Stomach (tissue), 8 donors: ENCODE measurements at regions not wholly inside any gene's neighbourhood (a gene's known extent, or its start where the extent isn't known, plus 50 kb on each side); places are given as distances from the start of the nearest gene placed in this dataset.

Experiments
- DNase-seq, 2 donors: peaks; one replicate each; pipeline versions ENCODE4 v3.0.0 to v3.0.0-alpha.2; 2013 to 2019
- H3K27ac ChIP-seq, 5 donors: fragments of 200-600 bp in 4 of 5; sonication (generic) in 4 of 5; one replicate each; pipeline ENCODE4 v1.5.1; 2013 to 2019; ENCODE audit warnings: mild to moderate bottlenecking in 1 of 5, moderate library complexity in 1 of 5
- H3K27me3 ChIP-seq, 3 donors: fragments of 200-600 bp; sonication (generic); one replicate each; pipeline ENCODE4 v1.5.1; 2017 to 2019; ENCODE audit warnings: mixed run types in 1 of 3
- H3K36me3 ChIP-seq, 4 donors: fragments of 200-600 bp; sonication (generic); 1 replicate in 3 of 4; 2 replicates in 1 of 4; pipeline ENCODE4 v1.5.1; 2016 to 2019
- H3K4me1 ChIP-seq, 4 donors: fragments of 200-600 bp; sonication (generic); one replicate each; pipeline ENCODE4 v1.5.1; 2016 to 2019
- H3K4me3 ChIP-seq, 4 donors: fragments of 200-600 bp; sonication (generic) in 3 of 4; one replicate each; pipeline ENCODE4 v1.5.1; 2016 to 2019; ENCODE audit warnings: mild to moderate bottlenecking in 1 of 4
- H3K9me3 ChIP-seq, 4 donors: fragments of 200-600 bp; sonication (generic); one replicate each; pipeline ENCODE4 v1.5.1; 2016 to 2019
- EP300 ChIP-seq: sonication (generic); formaldehyde crosslinking; IDR thresholded peaks from one replicate; pipeline ENCODE4 v1.6.1; 2017; ENCODE audit warnings: antibody characterized with exemption
- POLR2A ChIP-seq, 4 donors: fragments of 450-650 bp; IDR thresholded peaks; one replicate each; pipeline ENCODE4 v1.6.1; 2016; ENCODE audit warnings: antibody characterized with exemption in 4 of 4, control low read depth in 2 of 4, mild to moderate bottlenecking in 1 of 4, moderate library complexity in 1 of 4
- POLR2AphosphoS5 ChIP-seq, 3 donors: sonication (generic); formaldehyde crosslinking; IDR thresholded peaks; one replicate each; pipeline ENCODE4 v1.6.1; 2016; ENCODE audit warnings: antibody characterized with exemption in 3 of 3
- WGBS, 5 donors: extraction: QIAGEN DNeasy Blood & Tissue Kit in 3 of 5; methylation state at CpG; one replicate each; pipeline versions ENCODE4 v1.1.5 to v1.1.7; 2013 to 2018; 5-methylcytosine and 5-hydroxymethylcytosine counted together
- intact Hi-C: fragments of 100-400 bp; cut with DNase I; formaldehyde crosslinking; loops from one replicate; pipeline ENCODE4 v1.15.1; 2023; ENCODE audit warnings: low total_unique reads
- TF ChIP-seq, protein P1 (sequence below), 7 experiments: fragments of 450-650 bp in 4 of 7; fragments of 200-600 bp in 3 of 7; sonication (generic) in 3 of 7; IDR thresholded peaks; one replicate each; pipeline ENCODE4 v1.5.1; 2016 to 2019; ENCODE audit warnings: antibody characterized with exemption in 7 of 7, control low read depth in 2 of 7, mild to moderate bottlenecking in 1 of 7
- donor health status: healthy with polysubstance abuse.
- donor health status: Bipolar disorder and iron deficiency.
- donor health status: healthy.

GRCh38 chr10:32123021-32123420, 66.8 kb upstream of the KIF5B start:
- H3K27me3 ChIP-seq: no peaks in the 10 kb centered on the region
- H3K9me3 ChIP-seq: peaks cover 0 to 12% (median 10%) of the 10 kb centered on the region in 4 donors
- H3K4me1 ChIP-seq: no peaks in the 10 kb centered on the region
- intact Hi-C loops: no loop called here
- no peak for TF ChIP-seq EP300
- no peak for TF ChIP-seq POLR2A (IDR thresholded peaks at IDR 0.05)
- TF ChIP-seq, protein P1, sequence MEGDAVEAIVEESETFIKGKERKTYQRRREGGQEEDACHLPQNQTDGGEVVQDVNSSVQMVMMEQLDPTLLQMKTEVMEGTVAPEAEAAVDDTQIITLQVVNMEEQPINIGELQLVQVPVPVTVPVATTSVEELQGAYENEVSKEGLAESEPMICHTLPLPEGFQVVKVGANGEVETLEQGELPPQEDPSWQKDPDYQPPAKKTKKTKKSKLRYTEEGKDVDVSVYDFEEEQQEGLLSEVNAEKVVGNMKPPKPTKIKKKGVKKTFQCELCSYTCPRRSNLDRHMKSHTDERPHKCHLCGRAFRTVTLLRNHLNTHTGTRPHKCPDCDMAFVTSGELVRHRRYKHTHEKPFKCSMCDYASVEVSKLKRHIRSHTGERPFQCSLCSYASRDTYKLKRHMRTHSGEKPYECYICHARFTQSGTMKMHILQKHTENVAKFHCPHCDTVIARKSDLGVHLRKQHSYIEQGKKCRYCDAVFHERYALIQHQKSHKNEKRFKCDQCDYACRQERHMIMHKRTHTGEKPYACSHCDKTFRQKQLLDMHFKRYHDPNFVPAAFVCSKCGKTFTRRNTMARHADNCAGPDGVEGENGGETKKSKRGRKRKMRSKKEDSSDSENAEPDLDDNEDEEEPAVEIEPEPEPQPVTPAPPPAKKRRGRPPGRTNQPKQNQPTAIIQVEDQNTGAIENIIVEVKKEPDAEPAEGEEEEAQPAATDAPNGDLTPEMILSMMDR (IDR thresholded peaks at IDR 0.05): no peak
- TF ChIP-seq POLR2AphosphoS5 (IDR thresholded peaks at IDR 0.05): no peak
- H3K27ac ChIP-seq: no peak overlapping the region
- WGBS, 5 donors: 87 to 98% (median 95%) methylated on average over 1 to 4 of the region's 4 CpGs
- H3K4me3 ChIP-seq: no peak overlapping the region
- no peak for DNase-seq
- H3K36me3 ChIP-seq: no peaks in the 10 kb centered on the region

- H3K36me3 ChIP-seq: no peaks in the 10 kb centered on the region
- H3K4me3 ChIP-seq: no peak overlapping the region
- no peaks in the 10 kb centered on the region for H3K4me1 ChIP-seq
- no peak overlapping the region for H3K27ac ChIP-seq
- WGBS, 5 donors: 56 to 94% (median 81%) methylated on average over 4 of the region's 4 CpGs
- peaks cover 0 to 12% (median 10%) of the 10 kb centered on the region in 4 donors for H3K9me3 ChIP-seq
- DNase-seq: peak in 1 of 2 donors; percentile 77
- intact Hi-C loops: no loop called here
- TF ChIP-seq POLR2AphosphoS5 (IDR thresholded peaks at IDR 0.05) (no peak), POLR2A (IDR thresholded peaks at IDR 0.05) (no peak), EP300 (no peak)
- TF ChIP-seq, protein P1 (IDR thresholded peaks at IDR 0.05): no peak
- H3K27me3 ChIP-seq: no peaks in the 10 kb centered on the region
Measured at GRCh38 chr10:32121648-32122047, 65.4 kb upstream of the KIF5B start.

- Histone ChIP-seq H3K27ac (no peak overlapping the region), H3K9me3 (peaks cover 0 to 12% (median 10%) of the 10 kb centered on the region in 4 donors), H3K4me1 (no peaks in the 10 kb centered on the region), H3K27me3 (no peaks in the 10 kb centered on the region), H3K4me3 (no peak overlapping the region), H3K36me3 (no peaks in the 10 kb centered on the region)
- DNase-seq: no peak
- TF ChIP-seq, protein P1 (IDR thresholded peaks at IDR 0.05): no peak
- no peak for TF ChIP-seq POLR2A (IDR thresholded peaks at IDR 0.05)
- TF ChIP-seq EP300: no peak
- no peak for TF ChIP-seq POLR2AphosphoS5 (IDR thresholded peaks at IDR 0.05)
- WGBS, 5 donors: 88 to 92% (median 91%) methylated on average over 3 of the region's 3 CpGs
- intact Hi-C loops: no loop called here
Measured at GRCh38 chr10:32120147-32120546, 63.9 kb upstream of the KIF5B start.

DNA sequence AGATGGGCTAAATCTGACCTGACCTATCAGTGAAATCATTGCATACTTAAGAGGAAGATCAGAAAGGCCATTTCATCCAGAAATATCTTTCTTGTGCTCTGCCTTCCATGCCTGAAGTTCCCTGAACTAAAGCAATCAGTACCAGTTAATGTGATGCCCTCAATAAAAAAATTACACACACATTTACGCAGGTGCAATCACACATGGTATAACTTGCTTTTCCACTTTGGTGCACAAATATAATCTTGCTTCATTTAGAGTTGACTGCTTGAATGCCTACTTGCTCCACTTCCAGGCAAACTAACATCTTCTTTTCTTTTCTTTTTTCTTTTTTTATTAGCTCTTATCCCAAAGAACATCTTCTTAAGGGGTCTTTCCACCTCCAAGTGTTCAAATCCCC, 58.3 kb upstream of the KIF5B start:
- TF ChIP-seq EP300 (no peak), POLR2AphosphoS5 (IDR thresholded peaks at IDR 0.05) (no peak), POLR2A (IDR thresholded peaks at IDR 0.05) (no peak)
- TF ChIP-seq, protein P1 (IDR thresholded peaks at IDR 0.05): no peak
- WGBS, 5 donors: 0 to 40% (median 32%) methylated on average over 1 of the region's 1 CpG
- DNase-seq: no peak
- no peaks in the 10 kb centered on the region for H3K36me3 ChIP-seq
- intact Hi-C loops: no loop called here
- no peak overlapping the region for H3K27ac ChIP-seq
- no peak overlapping the region for H3K4me3 ChIP-seq
- H3K4me1 ChIP-seq: no peaks in the 10 kb centered on the region
- H3K9me3 ChIP-seq: no peaks in the 10 kb centered on the region
- no peaks in the 10 kb centered on the region for H3K27me3 ChIP-seq
